ENCODE measurements at regions not wholly inside any gene's neighbourhood (a gene's known extent, or its start where the extent isn't known, plus 50 kb on each side); places are given as distances from the start of the nearest gene placed in this dataset.
A peak's percentile ranks its signal among the peaks of the same experiment; 100 is the strongest.
"Not testable (repeated sequence)": the region's sequence is repeated elsewhere in the genome, so short reads cannot be mapped to it uniquely, and the experiment has no call there.

DNA sequence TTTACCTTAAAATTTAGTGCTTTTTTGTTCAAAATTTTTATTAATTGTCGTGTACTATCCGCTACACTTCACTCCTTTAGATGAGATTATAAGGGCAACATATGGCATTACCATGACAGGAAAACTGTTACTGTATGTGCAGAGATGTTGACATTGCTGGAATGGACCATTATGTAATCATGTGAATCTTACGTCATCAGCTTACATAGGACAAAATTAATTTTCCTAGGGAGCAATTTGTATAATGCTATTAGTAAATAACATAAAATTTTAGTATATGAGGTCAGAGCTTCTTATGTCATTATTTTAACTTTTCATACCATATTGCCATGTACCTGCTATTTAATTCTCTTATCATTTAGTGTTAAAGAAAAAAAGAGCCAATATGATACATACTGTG lies 110.4 kb upstream of the KLHL1 start:
- no peak for DNase-seq

- not testable (repeated sequence) for DNase-seq
These were observed 100.7 kb upstream of the KLHL1 start for GRCh38 chr13:70208968-70209367.

- no peak for DNase-seq
These were observed 98.4 kb upstream of the KLHL1 start for GRCh38 chr13:70206671-70207070.

DNA sequence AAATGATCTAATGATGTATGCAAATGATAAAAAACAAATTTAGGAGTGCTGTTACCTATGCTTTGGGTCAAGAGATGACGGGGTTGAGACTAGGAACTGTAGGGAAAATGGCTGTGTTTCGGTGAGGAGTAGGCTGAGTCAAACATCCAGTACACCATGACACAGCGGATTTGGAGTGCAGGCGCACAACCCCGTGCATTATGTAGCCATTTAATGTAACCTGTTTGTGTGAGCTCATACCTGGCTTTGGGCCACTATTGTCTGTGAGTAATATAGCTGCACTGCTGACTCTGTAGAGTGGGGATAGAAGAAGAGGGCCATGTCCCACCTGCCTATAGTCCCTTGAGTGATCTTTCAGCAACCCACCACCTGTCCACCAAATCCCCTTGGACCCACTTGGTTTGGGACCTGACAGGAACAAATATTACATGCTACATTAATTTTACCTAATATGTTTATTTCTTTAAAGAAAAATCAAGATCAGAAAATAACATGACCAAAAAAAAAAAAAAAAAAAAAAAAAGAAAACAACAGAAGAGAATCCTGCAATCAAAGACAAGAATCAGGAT lies 95.5 kb upstream of the KLHL1 start:
- peak; percentile 22 for DNase-seq

DNA sequence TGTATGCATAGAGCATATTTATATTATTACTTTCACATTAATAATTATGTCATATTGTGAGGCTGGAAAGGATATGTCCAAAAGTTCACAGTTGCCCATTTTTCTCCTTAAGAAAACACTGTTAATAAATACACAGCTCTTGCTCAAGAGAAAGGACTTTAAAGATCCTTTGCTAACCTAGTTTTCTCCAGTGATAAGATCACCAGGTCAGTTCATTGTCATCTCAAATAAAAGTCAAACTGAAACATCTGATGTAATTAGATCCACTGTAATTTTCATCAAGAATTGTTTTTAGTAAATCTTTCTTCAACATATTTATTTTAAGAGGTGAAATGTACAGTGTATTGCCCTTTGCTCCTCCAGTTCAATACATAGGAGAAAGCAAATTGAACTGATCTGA lies 82.8 kb upstream of the KLHL1 start:
- peak; percentile 43 for DNase-seq

GRCh38 chr13:70189981-70190380 lies 81.7 kb upstream of the KLHL1 start:
- DNase-seq, result peak; percentile 13

GRCh38 chr13:70188567-70188966 lies 80.3 kb upstream of the KLHL1 start:
- no peak for DNase-seq

DNA sequence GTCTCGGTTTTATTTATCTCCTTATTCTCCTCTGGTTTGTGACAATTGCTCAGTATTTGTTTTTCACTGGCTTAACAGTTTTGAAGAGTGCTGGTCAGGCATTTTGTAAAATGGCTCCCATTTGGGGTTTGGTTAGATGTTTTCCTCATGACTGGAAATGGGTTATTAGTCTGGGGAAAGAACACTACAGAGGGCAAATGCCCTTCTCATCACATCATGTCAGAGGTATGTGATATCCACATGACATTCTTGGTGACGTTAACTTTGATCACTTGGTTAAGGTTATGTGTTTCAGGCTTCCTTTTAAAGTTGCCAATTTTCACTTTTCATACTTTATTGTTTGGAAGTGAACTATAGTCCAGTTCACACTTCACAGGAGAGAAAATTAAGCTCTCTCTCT lies 74.8 kb upstream of the KLHL1 start:
- DNase-seq, result peak; percentile 26
